Panc1 (cell line): ENCODE measurements at regions not wholly inside any gene's neighbourhood (a gene's known extent, or its start where the extent isn't known, plus 50 kb on each side); places are given as distances from the start of the nearest gene placed in this dataset.

Source experiments
- ATAC-seq: fragments of 200-7000 bp; cut with Tn5 transposase; 2 replicates; pipeline ENCODE4 v1.9.1; 2020; ENCODE audit warnings: mild to moderate bottlenecking, moderate library complexity
- BruUV-seq: library from RNA; stranded (reverse); fragments of 400-500 nt; replicated peaks from 2 replicates; lab custom pipeline; 2021; lab: Mats Ljungman, UMichigan
- CTCF ChIA-PET: fragments of 300-600 bp; sonication (Branson Sonifier 250); formaldehyde crosslinking; loops from one replicate; lab custom pipeline; 2022; ENCODE audit warnings: antibody characterized with exemption; lab: Charles Lee
- POLR2A ChIA-PET: fragments of 300-600 bp; sonication (Branson Sonifier 250); formaldehyde crosslinking; loops from one replicate; lab custom pipeline; 2022; ENCODE audit warnings: antibody characterized with exemption; lab: Charles Lee
- DNase-seq: peaks from one replicate; pipeline ENCODE4 v3.0.0-alpha.2; 2010; ENCODE audit warnings: low read depth, low spot score
- H3K27ac ChIP-seq: 2 replicates; pipeline ENCODE4 v1.5.1; 2011; ENCODE audit warnings: mild to moderate bottlenecking, low read length, inconsistent platforms
- H3K27me3 ChIP-seq: fragments of 200-500 bp; sonication (Bioruptor generic); 2 replicates; pipeline ENCODE4 v1.6.0; 2014; ENCODE audit warnings: low read length, inconsistent platforms; ENCODE audit not compliant: control insufficient read depth, insufficient read depth
- H3K36me3 ChIP-seq: fragments of 200-500 bp; sonication (Bioruptor generic); 2 replicates; pipeline ENCODE4 v1.5.1; 2014; ENCODE audit warnings: inconsistent platforms, mild to moderate bottlenecking, low read length, moderate library complexity; ENCODE audit not compliant: control insufficient read depth, insufficient read depth
- H3K4me1 ChIP-seq: 2 replicates; pipeline ENCODE4 v1.5.1; 2011; ENCODE audit warnings: inconsistent platforms, mild to moderate bottlenecking, low read length, moderate library complexity; ENCODE audit not compliant: control insufficient read depth, insufficient read depth
- H3K4me3 ChIP-seq, 2 experiments: 2 replicates each; pipeline ENCODE4 v1.5.1; 2011 to 2012; ENCODE audit warnings: low read depth in 2 of 2, low read length in 2 of 2, mild to moderate bottlenecking in 2 of 2, inconsistent platforms in 1 of 2, moderate library complexity in 1 of 2
- H3K9me3 ChIP-seq: fragments of 200-500 bp; sonication (Bioruptor generic); 2 replicates; pipeline ENCODE4 v1.5.1; 2014; ENCODE audit warnings: low read depth, mild to moderate bottlenecking, inconsistent platforms, low read length, moderate library complexity; ENCODE audit not compliant: control insufficient read depth, insufficient read depth
- POLR2AphosphoS5 ChIP-seq: IDR thresholded peaks from 2 replicates; pipeline ENCODE4 v1.6.1; 2012; ENCODE audit warnings: mild to moderate bottlenecking, low read depth, low read length, moderate library complexity
- SIN3A ChIP-seq: IDR thresholded peaks from 2 replicates; pipeline ENCODE4 v1.6.1; 2012; ENCODE audit warnings: low read depth, mild to moderate bottlenecking, low read length, moderate library complexity, borderline replicate concordance; ENCODE audit not compliant: insufficient read depth
- TCF7L2 ChIP-seq: IDR thresholded peaks from 2 replicates; pipeline ENCODE4 v1.6.1; 2011; ENCODE audit warnings: mild to moderate bottlenecking, low read depth, low read length, inconsistent platforms
- in situ Hi-C: cut with HindIII; loops from 2 replicates; pipeline ENCODE4 v1.10.0; 2016; ENCODE audit warnings: low sequenced_read_pairs, low pct_unique_long_range_greater_than_20kb
- intact Hi-C: fragments of 100-400 bp; cut with micrococcal nuclease; formaldehyde crosslinking; loops from one replicate; pipeline ENCODE4 v1.10.0; 2022; ENCODE audit not compliant: unreplicated experiment
- TF ChIP-seq, protein P1 (sequence below), 2 experiments: IDR thresholded peaks; 2 replicates each; pipeline ENCODE4 v1.6.1; 2011 to 2012; ENCODE audit warnings: low read depth in 2 of 2, control low read depth in 1 of 2, low read length in 1 of 2, mild to moderate bottlenecking in 1 of 2, moderate library complexity in 1 of 2; ENCODE audit not compliant: insufficient read depth in 1 of 2
- TF ChIP-seq, protein P2 (sequence below): fragments of 450-650 bp; IDR thresholded peaks from 2 replicates; pipeline ENCODE4 v1.5.1; 2017; ENCODE audit warnings: mild to moderate bottlenecking

DNA sequence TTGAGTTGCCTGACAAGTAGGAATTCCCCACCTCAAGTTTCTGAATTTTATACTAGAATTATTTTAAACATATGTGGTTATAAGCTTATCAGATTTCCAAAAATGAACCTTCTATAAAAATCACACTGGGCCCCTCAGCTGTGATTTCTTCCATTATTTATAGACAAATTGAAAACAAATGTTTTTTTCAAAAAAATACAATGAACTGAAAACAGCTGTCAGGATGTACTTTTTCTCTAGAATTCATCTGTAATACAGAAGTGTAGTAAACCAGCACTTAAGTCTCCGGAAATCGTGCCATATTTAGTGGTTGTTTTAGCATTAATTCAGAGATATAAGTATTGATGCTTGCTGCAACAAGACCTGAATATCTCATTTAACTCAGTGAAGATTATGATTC is 74.0 kb downstream of the SPRY1 start:
- ATAC-seq, result no peak
- BruUV-seq, result no TSS peak
- H3K9me3 ChIP-seq, result no peaks in the 10 kb centered on the region
- no peak overlapping the region for H3K4me3 ChIP-seq
- intact Hi-C loops, result no loop called here
- H3K4me1 ChIP-seq, result no peaks in the 10 kb centered on the region
- H3K36me3 ChIP-seq, result no peaks in the 10 kb centered on the region
- in situ Hi-C loops, result no loop called here
- no peaks in the 10 kb centered on the region for H3K27me3 ChIP-seq
- CTCF ChIA-PET, result no interaction called here
- TF ChIP-seq, protein P1, sequence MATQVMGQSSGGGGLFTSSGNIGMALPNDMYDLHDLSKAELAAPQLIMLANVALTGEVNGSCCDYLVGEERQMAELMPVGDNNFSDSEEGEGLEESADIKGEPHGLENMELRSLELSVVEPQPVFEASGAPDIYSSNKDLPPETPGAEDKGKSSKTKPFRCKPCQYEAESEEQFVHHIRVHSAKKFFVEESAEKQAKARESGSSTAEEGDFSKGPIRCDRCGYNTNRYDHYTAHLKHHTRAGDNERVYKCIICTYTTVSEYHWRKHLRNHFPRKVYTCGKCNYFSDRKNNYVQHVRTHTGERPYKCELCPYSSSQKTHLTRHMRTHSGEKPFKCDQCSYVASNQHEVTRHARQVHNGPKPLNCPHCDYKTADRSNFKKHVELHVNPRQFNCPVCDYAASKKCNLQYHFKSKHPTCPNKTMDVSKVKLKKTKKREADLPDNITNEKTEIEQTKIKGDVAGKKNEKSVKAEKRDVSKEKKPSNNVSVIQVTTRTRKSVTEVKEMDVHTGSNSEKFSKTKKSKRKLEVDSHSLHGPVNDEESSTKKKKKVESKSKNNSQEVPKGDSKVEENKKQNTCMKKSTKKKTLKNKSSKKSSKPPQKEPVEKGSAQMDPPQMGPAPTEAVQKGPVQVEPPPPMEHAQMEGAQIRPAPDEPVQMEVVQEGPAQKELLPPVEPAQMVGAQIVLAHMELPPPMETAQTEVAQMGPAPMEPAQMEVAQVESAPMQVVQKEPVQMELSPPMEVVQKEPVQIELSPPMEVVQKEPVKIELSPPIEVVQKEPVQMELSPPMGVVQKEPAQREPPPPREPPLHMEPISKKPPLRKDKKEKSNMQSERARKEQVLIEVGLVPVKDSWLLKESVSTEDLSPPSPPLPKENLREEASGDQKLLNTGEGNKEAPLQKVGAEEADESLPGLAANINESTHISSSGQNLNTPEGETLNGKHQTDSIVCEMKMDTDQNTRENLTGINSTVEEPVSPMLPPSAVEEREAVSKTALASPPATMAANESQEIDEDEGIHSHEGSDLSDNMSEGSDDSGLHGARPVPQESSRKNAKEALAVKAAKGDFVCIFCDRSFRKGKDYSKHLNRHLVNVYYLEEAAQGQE (IDR thresholded peaks at IDR 0.05; ENCODE audit: insufficient read depth in 1 of 2, low read depth in 2 of 2, low read length in 1 of 2), result no peak
- TF ChIP-seq POLR2AphosphoS5 (no peak), TCF7L2 (no peak), SIN3A (no peak)
- TF ChIP-seq, protein P2, sequence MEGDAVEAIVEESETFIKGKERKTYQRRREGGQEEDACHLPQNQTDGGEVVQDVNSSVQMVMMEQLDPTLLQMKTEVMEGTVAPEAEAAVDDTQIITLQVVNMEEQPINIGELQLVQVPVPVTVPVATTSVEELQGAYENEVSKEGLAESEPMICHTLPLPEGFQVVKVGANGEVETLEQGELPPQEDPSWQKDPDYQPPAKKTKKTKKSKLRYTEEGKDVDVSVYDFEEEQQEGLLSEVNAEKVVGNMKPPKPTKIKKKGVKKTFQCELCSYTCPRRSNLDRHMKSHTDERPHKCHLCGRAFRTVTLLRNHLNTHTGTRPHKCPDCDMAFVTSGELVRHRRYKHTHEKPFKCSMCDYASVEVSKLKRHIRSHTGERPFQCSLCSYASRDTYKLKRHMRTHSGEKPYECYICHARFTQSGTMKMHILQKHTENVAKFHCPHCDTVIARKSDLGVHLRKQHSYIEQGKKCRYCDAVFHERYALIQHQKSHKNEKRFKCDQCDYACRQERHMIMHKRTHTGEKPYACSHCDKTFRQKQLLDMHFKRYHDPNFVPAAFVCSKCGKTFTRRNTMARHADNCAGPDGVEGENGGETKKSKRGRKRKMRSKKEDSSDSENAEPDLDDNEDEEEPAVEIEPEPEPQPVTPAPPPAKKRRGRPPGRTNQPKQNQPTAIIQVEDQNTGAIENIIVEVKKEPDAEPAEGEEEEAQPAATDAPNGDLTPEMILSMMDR, result no peak
- H3K27ac ChIP-seq, result peak overlapping the region; percentile 69; the same call in 1 of the 2 replicates
- POLR2A ChIA-PET, result no interaction called here
- DNase-seq, result no peak

DNA sequence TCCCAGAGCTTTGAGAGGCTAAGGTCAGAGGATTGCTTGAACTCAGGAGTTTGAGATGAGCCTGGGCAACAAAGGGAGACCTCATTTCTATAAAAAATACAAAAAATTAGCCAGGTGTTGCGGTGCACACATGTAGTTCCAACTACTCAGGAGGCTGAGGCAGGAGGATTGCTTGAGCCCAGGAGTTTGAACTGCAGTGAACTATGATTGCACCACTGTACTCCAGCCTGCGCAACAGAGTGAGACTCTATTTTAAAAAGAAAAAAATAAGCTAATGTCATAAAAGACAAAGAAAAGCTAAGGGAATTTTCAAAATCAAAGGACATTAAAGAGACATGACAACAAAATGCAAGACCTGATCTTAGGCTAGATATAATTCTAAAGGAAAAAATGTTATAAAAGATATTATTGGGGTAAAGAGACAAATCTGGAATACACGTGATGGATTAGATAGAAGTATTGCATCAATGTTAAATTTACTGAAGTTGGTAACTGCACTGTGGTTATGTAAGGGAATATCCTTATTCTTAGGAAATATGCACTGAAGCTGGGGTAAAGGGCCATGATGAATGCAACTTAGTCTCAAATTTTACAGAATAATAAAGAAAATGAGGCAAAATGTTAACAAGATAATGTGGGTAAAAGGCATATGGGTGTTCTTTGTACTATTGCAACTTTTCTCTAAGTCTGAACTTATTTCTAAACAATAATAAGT is 75.2 kb downstream of the SPRY1 start:
- Histone ChIP-seq H3K27ac (peak overlapping the region; percentile 48; the same call in 1 of the 2 replicates), H3K4me3 (no peak overlapping the region), H3K27me3 (no peaks in the 10 kb centered on the region), H3K9me3 (no peaks in the 10 kb centered on the region), H3K4me1 (no peaks in the 10 kb centered on the region), H3K36me3 (no peaks in the 10 kb centered on the region)
- no peak for ATAC-seq
- intact Hi-C loops, result no loop called here
- no peak for DNase-seq
- TF ChIP-seq TCF7L2 (no peak), POLR2AphosphoS5 (no peak), SIN3A (no peak)
- TF ChIP-seq, protein P1 (IDR thresholded peaks at IDR 0.05; ENCODE audit: insufficient read depth in 1 of 2, low read depth in 2 of 2, low read length in 1 of 2), result no peak
- TF ChIP-seq, protein P2, result no peak
- no TSS peak for BruUV-seq
- ChIA-PET POLR2A (no interaction called here), CTCF (interaction anchor here (0.5 kb wide), 1 partner anchor 52 kb away, joined by 4 read pairs; no protein-coding TSS in a partner anchor)
- in situ Hi-C loops, result no loop called here
